ENCODE measurements at regions not wholly inside any gene's neighbourhood (a gene's known extent, or its start where the extent isn't known, plus 50 kb on each side); places are given as distances from the start of the nearest gene placed in this dataset.
A peak's percentile ranks its signal among the peaks of the same experiment; 100 is the strongest.

DNA sequence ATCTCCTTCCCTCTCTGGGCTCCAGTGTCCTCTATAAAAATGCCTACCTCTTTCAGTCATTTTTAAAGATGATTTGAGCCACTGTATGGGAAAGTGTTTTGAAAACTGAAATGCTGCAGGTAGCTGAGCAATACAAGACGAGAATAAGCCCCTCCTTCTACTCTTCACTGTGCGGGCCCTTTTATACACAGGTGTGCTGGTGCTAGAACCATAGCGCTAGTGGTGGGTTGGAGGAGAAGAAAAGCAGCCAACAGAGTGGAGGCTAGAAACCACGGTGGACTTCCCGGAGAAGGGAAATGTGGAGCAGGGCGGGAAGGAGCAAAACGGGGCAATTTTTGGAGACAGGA lies 58.2 kb upstream of the DLX4 start:
- Histone ChIP-seq H3K27ac (ENCODE audit: low read depth, low read length) (no peak overlapping the region), H2BK12ac (ENCODE audit: low read depth, low read length) (no peak overlapping the region), H3K9me3 (ENCODE audit: insufficient read depth in 2 of 2, low read depth in 1 of 2, low read length in 1 of 2) (no peaks in the 10 kb centered on the region), H4K5ac (ENCODE audit: insufficient read length, low read depth, low read length) (no peak overlapping the region), H3K56ac (replicated peaks; ENCODE audit: insufficient read length, low read depth, low read length) (no peak overlapping the region), H3K4ac (replicated peaks; ENCODE audit: insufficient read length, low read depth, low read length) (no peak overlapping the region), H3K18ac (ENCODE audit: extremely low read depth, low read length) (no peak overlapping the region; the same call in 1 of the 2 replicates), H2AK5ac (ENCODE audit: low read depth, low read length) (no peak overlapping the region), H3K36me3 (ENCODE audit: control insufficient read depth in 2 of 4, insufficient read depth in 4 of 4, low read length in 3 of 4) (no peaks in the 10 kb centered on the region), H2BK20ac (ENCODE audit: low read length) (no peak overlapping the region), H3K4me2 (ENCODE audit: insufficient read depth in 1 of 2, low read depth in 2 of 2, low read length in 2 of 2) (peak overlapping the region; percentile 56 to 88), H3K23me2 (ENCODE audit: low read depth, low read length) (peaks cover 2% of the 10 kb centered on the region; the same call in 1 of the 2 replicates), H3K4me1 (replicated peaks in 1 of 4; ENCODE audit: control insufficient read depth in 3 of 4, insufficient read depth in 4 of 4, low read length in 3 of 4) (peaks cover 3 to 26% (median 18%) of the 10 kb centered on the region in 4 experiments), H4K91ac (replicated peaks; ENCODE audit: insufficient read length, low read length) (no peak overlapping the region), H2BK5ac (ENCODE audit: low read depth, low read length) (no peak overlapping the region), H2BK15ac (ENCODE audit: low read length) (no peak overlapping the region), H3K4me3 (ENCODE audit: extremely low read depth in 1 of 4, insufficient read depth in 2 of 4, low read depth in 3 of 4, low read length in 4 of 4) (peak overlapping the region; percentile 42 to 69 (median 60); a peak in 7 of 8 replicates), H2AFZ (ENCODE audit: low read length) (no peak overlapping the region), H3K9ac (replicated peaks in 1 of 4; ENCODE audit: extremely low read depth in 1 of 4, low read depth in 3 of 4, low read length in 3 of 4) (no peak overlapping the region), H3K23ac (ENCODE audit: insufficient read length) (no peak overlapping the region), H3K27me3 (replicated peaks in 1 of 4; ENCODE audit: control insufficient read depth in 3 of 4, extremely low read depth in 1 of 4, insufficient read depth in 3 of 4, low read length in 3 of 4) (peaks cover 12 to 74% (median 67%) of the 10 kb centered on the region in 4 experiments), H4K8ac (ENCODE audit: extremely low read depth, insufficient read depth, low read length) (no peak overlapping the region), H3K14ac (ENCODE audit: insufficient read length) (no peak overlapping the region), H4K20me1 (replicated peaks in 1 of 2; ENCODE audit: control insufficient read depth in 1 of 2, insufficient read depth in 2 of 2, low read length in 2 of 2) (peaks cover 0 to 4% of the 10 kb centered on the region in 2 experiments), H2BK120ac (replicated peaks; ENCODE audit: low read depth, low read length) (no peak overlapping the region), H3K79me2 (ENCODE audit: control insufficient read depth in 1 of 2, insufficient read depth in 2 of 2, low read length in 2 of 2) (no peaks in the 10 kb centered on the region), H3K79me1 (ENCODE audit: low read depth, low read length) (no peaks in the 10 kb centered on the region)
- WGBS, 2 experiments (ENCODE audit: extremely low coverage in 1 of 2, insufficient coverage in 1 of 2, insufficient read length in 1 of 2, insufficient replicate concordance in 2 of 2, low coverage in 1 of 2, low lambda C conversion rate in 2 of 2, missing lambda C conversion rate in 1 of 2): 48% methylated on average over 7 of the region's 7 CpGs; no CpG with 5 or more reads in 1 of the 2 experiments
- TF ChIP-seq RXRA (IDR thresholded peaks at IDR 0.05; ENCODE audit: insufficient read depth, low read depth, low read length) (no peak), HDAC6 (IDR thresholded peaks at IDR 0.05; ENCODE audit: low read depth, low read length) (no peak), SP1 (IDR thresholded peaks at IDR 0.05; ENCODE audit: low read depth, low read length) (0 out of 2 replicates have a peak, but pooled peaks have one; percentile 22)
- ChIA-PET CTCF (ENCODE audit: partially characterized antibody) (interaction anchor here (1.0 to 10.0 kb wide), 18 partner anchors 9 to 192 kb away, joined by 3 to 156 read pairs (median 7); partner anchors contain the start of gene DLX3), POLR2A (ENCODE audit: partially characterized antibody) (interaction anchor here (1.0 to 4.2 kb wide), 10 partner anchors 10 to 83 kb away, joined by 3 to 14 read pairs (median 4); partner anchors contain the start of gene DLX3)
- no peak for DNase-seq (ENCODE audit: low read depth in 1 of 2, low spot score in 2 of 2)
- no peak for FAIRE-seq
